HG03521 (cell line): ENCODE measurements at regions not wholly inside any gene's neighbourhood (a gene's known extent, or its start where the extent isn't known, plus 50 kb on each side); places are given as distances from the start of the nearest gene placed in this dataset.

Experiments used
- ATAC-seq: cut with Tn5 transposase; IDR thresholded peaks from one replicate; pipeline ENCODE4 v1.9.1; 2021; ENCODE audit warnings: mild to moderate bottlenecking, moderate library complexity; ENCODE audit not compliant: unreplicated experiment

DNA sequence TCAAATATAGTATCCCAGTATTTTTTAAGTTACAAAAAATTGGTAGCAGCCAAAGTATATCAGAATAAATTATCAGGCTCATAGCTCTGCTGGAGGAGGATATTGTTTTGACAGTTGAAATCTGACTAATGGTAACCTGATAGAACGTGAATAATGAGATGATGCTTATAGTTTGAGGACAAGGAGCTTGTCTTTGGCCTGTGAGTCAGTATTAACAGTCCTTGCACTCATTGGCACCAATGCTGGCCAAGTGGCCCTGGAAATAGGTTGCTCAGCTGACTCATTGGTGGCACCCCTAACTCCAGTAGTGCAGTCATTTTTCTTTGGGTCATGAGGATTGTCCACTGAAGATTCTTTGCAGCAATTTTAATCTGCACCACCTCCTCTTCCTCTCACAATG, 203.3 kb upstream of the JADE1 start:
- no peak for ATAC-seq

DNA sequence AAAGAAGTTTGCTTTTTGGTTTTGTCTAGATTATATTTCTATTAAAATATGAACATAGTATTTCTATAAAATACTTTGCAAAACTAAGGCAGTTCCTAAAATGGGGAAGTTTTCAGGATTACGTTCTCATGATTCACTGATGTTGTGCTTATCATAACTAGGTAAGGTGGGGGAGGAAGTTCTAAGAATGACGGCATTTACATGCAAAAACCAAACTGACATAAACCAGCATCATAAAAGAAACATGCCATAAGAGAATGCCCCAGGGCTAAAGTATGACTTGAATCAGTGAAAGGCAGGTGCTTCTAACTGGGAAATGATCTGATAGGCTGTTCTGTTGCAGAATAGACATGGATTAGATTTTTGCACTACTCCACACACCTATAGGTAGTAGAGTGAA, 204.7 kb upstream of the JADE1 start:
- ATAC-seq, result no peak

GRCh38 chr4:128604204-128604603, 205.3 kb upstream of the JADE1 start:
- ATAC-seq, result no peak

- no peak for ATAC-seq
Measured at GRCh38 chr4:128603081-128603480, 206.4 kb upstream of the JADE1 start.

- no peak for ATAC-seq
Measured at GRCh38 chr4:128601991-128602695, 207.4 kb upstream of the JADE1 start.

DNA sequence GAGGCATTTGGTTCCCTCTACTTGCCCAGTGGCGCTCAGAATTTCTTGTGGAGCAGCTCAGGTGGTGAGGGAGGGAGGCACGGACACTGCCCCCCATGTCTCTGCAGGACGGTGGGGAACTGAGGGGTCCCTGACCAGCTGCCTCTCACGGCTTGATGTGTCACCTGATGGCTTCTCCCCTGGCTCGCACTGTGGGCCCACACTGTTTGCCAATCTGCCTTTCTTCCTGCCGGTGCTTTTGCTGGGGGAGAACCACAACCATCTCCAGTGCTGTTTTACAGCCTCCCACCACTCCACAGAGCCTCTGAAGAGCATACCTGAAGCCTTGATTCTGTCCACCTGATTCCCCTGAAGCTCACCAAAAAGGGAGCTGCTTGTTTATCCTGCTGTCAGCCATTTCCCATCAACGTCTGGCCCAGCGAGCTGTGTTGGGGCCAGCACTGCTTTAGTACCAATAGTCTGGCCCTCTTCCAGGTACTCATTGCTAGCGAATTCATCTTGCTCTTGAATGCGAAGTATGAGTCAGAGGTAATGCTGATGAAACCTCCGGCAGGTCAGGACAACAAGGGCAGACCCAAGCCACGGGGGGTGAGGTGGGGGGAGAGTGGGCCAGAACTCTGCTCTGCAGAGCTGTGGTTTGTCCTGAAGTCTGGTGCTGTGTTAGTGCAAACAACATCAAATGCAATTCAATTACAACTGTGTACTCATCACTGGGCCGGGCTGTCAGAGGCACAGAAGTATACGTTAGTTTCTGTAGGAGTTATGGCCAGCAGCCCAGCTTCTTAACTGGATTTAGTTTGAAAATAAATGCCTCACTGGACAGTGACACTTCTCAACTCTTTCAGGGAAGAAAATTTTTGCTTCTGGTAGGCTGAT, 208.3 kb upstream of the JADE1 start:
- ATAC-seq, result no peak

- ATAC-seq, result no peak
Measured at GRCh38 chr4:128600410-128600809, 209.1 kb upstream of the JADE1 start.

- ATAC-seq, result no peak
Measured at GRCh38 chr4:128597500-128597899, 212.0 kb upstream of the JADE1 start.

DNA sequence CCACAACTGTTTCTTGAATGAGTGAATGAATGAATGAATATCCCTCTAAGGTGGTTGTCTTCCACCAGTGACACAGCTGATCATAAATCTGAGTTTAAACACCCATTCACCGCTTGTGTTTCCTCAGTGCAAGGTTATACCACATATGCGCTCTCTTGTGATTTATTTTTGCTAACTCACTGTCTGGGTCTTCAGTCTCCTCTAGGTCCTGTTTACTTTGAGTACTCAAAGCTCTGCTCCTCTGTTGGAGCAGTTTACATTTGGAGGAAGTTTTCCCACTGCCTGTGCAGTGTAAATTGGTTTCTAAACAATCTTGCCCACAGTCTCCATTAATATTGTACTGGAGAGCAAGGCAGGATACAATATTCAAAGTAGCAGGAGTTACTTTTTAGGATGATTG, 212.6 kb upstream of the JADE1 start:
- ATAC-seq, result no peak

GRCh38 chr4:128596115-128596514, 213.4 kb upstream of the JADE1 start:
- ATAC-seq, result no peak

DNA sequence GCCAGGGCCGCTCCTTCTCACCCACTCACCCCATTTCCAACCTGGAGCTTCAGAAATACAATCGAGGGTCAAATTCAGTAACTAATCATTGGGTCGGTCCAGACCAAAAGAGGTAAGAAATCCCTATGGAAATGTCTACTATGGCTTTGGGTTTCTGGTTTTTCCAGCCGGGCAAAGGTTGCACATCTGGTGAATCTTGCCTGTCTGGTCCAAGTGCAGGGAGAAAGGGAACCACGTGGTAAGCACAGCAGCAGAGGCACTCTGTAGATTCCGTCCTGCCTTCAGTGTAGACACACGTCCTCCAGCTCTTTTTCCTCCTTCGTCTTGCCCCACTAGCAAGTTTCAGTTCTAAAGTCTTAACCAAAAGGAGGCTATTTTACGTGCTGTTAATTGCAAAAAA, 218.0 kb upstream of the JADE1 start:
- ATAC-seq, result no peak

- no peak for ATAC-seq
Measured at GRCh38 chr4:128590773-128591172, 218.7 kb upstream of the JADE1 start.

GRCh38 chr4:128590034-128590740, 219.3 kb upstream of the JADE1 start:
- no peak for ATAC-seq

GRCh38 chr4:128589384-128589965, 220.0 kb upstream of the JADE1 start:
- ATAC-seq, result no peak

- ATAC-seq, result no peak
Measured at GRCh38 chr4:128587382-128587781, 222.1 kb upstream of the JADE1 start.

DNA sequence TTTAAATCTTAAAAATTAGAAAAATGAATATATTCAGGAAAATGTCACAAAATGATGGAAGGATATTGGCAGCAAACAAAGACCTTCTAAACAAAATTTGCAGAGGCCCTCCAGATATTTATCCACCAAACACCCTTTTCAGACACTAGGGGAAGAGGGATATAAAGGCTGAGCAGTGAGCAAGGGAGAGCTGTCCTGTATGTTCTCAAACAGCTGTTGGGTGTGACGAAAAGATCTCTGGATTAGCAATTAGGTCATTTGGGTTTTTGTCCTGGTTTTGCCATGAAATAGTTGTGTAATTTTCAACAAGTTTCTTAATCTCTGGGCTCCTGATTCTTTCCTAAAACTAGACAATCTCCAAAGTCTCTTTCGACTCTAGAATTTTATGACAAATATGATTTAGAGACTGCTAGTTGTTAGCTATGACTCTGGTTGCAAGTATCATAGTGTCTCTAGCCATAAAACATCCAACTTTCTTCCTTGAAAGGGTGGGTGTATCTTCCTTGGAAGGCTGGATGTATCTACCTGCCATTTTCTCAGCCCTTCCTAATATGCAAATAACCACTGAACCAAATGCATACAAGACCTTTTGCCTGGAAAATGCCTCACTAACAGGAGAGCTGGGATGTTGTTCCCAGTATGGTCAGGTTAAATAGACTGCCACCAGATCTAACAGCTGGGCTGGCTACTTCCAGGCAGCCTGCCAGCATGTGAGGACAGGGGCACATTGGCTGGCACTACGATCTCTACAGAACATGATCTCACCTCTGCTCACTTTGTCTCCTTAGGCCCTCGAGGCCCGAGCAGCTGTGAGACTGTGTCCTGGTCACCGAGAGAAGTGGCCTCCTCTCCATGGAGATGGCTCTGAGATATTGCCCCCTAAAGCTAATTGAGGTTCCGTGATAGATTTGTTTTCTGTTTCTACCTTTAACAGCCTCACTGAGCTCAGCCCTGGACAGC, 225.5 kb upstream of the JADE1 start:
- no peak for ATAC-seq

DNA sequence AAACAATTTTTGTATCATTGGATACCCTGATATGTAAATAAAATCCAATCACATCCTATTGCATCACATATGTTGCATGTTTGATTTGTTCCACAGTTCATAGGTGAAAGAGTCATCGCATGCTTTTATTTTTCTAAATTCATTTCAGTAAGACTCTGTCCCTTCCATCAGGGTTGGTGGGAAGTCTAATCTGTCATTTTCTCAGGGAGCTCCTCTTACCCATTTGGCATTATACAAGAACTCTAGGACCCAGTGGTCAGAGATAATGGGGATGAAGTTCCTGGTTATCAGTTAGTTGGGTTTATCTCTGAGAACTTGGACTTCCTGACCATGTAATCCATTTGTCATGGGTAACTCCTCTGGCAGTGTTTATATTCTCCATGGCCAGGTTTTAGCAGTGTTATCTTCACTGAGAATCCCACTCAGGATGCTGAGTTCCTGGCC, 227.1 kb upstream of the JADE1 start:
- no peak for ATAC-seq

- no peak for ATAC-seq
Measured at GRCh38 chr4:128579154-128579853, 230.2 kb upstream of the JADE1 start.

DNA sequence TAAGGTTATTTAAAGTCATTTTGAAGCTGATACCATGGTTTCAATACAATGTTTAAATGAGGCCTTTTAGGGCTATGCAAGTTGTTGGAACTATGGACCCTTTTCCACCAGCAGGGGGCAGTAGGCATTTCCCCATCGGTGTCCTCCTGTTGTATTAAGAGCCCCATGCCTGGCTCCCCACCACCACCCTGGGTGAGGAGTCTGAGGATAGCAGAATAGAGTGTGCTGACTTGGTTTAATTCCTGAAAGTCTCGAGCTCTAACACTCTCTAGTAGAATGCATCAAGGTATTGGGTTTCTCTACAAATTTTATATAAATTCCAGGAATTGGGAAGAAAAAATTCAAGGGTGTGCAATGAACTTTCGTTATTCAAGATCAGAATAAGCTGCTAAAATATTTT, 234.8 kb upstream of the JADE1 start:
- ATAC-seq, result peak; percentile 93
